Activated CD8-positive, alpha-beta T cell treated with anti-CD3 and anti-CD28 coated beads, Interleukin-2, amount 10 ng/mL, durations not matched to agents 7 days and 5 days (primary cell): ENCODE measurements at regions not wholly inside any gene's neighbourhood (a gene's known extent, or its start where the extent isn't known, plus 50 kb on each side); places are given as distances from the start of the nearest gene placed in this dataset.

ENCODE experiments used
- ATAC-seq: fragments of 150-1000 bp; cut with Tn5 transposase; one replicate; pipeline ENCODE4 v1.10.0; 2021; ENCODE audit warnings: moderate library complexity
- CTCF ChIA-PET: fragments of 350-600 bp; sonication (Branson Sonifier 250); formaldehyde crosslinking; loops from one replicate; lab custom pipeline; 2021; ENCODE audit warnings: antibody characterized with exemption; lab: Charles Lee
- POLR2A ChIA-PET: fragments of 350-600 bp; sonication (Branson Sonifier 250); formaldehyde crosslinking; loops from one replicate; lab custom pipeline; 2021; ENCODE audit warnings: antibody characterized with exemption; lab: Charles Lee
- DNase-seq: peaks from one replicate; pipeline ENCODE4 v3.0.0-alpha.2; 2020
- H3K27ac Mint-ChIP-seq: one replicate; pipeline ENCODE4 v1.8.0; 2021; ENCODE audit warnings: mild to moderate bottlenecking, mixed read lengths
- H3K27me3 Mint-ChIP-seq: one replicate; pipeline ENCODE4 v1.8.0; 2021; ENCODE audit warnings: low read depth, mixed read lengths
- H3K36me3 Mint-ChIP-seq: one replicate; pipeline ENCODE4 v1.8.0; 2021; ENCODE audit warnings: low read depth, mixed read lengths
- H3K4me1 Mint-ChIP-seq: one replicate; pipeline ENCODE4 v1.8.0; 2021; ENCODE audit warnings: low read depth, mixed read lengths
- H3K4me3 Mint-ChIP-seq: one replicate; pipeline ENCODE4 v1.8.0; 2021; ENCODE audit warnings: mild to moderate bottlenecking, mixed read lengths
- H3K9me3 Mint-ChIP-seq: one replicate; pipeline ENCODE4 v1.8.0; 2022; ENCODE audit warnings: mixed read lengths; ENCODE audit not compliant: insufficient read depth

DNA sequence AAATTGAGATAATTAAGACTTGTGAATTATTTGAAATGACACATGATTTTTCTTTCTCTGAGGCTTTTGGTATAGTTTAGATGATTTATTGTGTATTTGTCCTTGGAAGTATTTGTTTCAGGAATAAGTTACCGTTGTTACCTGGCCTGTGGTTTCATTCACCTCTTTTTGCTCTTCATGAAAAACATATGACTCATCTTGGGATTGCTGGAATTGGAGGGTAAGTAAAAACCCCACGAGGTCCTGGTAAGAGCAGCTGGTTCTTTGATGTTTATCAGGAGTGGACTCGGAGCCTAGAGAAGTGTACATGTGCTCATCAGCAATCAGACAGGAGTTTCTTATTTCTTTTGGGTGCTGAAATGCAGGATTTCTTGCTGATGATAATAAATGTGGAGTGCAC lies 275.3 kb downstream of the PSAT1 start:
- Mint-ChIP-seq H3K9me3 (no peaks in the 10 kb centered on the region), H3K4me1 (no peaks in the 10 kb centered on the region), H3K27ac (no peak overlapping the region), H3K27me3 (no peaks in the 10 kb centered on the region), H3K36me3 (no peaks in the 10 kb centered on the region), H3K4me3 (no peak overlapping the region)
- ATAC-seq = no peak
- ChIA-PET POLR2A (no interaction called here), CTCF (no interaction called here)
- DNase-seq = no peak

DNA sequence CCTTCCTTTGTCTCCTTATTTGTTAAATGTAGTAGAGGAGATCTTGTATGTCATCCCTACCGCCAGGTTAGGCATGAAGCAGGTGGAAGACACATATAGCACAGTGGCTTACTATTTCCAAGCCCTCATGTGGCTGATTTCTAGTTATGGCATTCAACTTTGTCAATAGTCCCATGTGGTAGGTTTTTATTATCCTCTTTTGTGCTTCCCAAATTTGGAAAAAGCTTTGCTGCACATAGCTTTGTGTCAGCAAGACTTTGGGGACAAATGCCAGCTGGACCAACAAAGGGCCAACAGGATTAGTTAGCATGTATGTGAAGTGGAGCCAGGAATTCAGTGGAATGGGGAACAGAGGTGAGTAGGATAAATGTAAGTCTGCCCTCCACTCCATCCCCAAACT lies 276.3 kb downstream of the PSAT1 start:
- ChIA-PET CTCF (no interaction called here), POLR2A (no interaction called here)
- no peak for ATAC-seq
- Mint-ChIP-seq H3K9me3 (no peaks in the 10 kb centered on the region), H3K4me1 (no peaks in the 10 kb centered on the region), H3K4me3 (no peak overlapping the region), H3K27me3 (no peaks in the 10 kb centered on the region), H3K36me3 (no peaks in the 10 kb centered on the region), H3K27ac (no peak overlapping the region)
- DNase-seq = no peak

DNA sequence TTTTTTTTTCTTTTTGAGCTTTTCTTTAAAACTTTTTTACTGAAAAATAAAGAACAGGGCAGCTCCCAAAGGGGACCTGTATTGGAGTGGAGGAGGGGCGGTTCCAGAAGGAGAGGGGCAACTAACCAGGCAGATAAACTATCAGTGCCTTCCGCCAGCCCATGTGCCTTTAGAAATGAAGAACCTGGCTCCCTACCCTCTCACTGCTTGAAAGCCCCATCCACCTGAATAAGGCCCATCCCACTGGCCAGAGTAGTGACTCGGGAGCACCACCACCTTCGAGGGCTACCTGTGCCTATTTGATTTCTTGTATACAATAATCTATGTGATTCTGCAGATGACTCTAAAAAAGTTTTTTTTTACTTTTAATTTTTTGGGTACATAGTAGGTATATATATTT lies 276.7 kb downstream of the PSAT1 start:
- Mint-ChIP-seq H3K27ac (no peak overlapping the region), H3K27me3 (no peaks in the 10 kb centered on the region), H3K4me1 (no peaks in the 10 kb centered on the region), H3K36me3 (no peaks in the 10 kb centered on the region), H3K9me3 (no peaks in the 10 kb centered on the region), H3K4me3 (no peak overlapping the region)
- DNase-seq (no peak), ATAC-seq (no peak)
- CTCF ChIA-PET = no interaction called here
- POLR2A ChIA-PET = no interaction called here

DNA sequence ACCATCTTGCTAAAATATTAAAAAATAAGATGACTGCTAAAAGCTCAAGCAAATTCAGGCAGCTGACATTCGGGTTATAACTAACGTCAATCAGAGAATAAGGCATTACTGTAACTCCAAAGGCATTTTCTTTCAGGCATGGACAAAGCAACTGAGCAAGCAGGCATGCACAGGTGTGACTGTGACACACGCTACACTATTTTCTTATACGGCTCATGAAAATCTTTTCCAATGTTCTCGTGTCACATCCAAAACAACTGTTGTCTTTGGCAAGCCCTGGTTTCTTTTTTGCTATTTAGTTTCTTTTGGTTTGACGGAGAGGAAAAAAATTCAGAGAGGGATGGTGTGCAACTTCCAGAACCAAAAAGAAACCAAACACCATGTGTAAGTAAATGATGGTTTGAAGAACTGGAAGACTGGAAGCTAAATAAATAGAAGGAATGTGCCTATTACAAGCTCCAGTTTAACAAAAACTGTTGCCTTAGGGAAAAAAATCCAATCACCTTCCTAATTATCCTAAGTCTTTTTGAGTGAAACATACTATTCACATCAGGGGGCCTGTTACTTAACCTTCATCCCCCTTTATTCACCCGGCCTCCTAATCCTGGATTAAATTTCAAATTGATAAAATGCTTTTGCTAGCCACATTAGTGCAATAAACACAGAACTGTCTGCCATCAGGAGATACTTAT lies 277.6 kb downstream of the PSAT1 start:
- POLR2A ChIA-PET = no interaction called here
- Mint-ChIP-seq H3K36me3 (no peaks in the 10 kb centered on the region), H3K4me1 (no peaks in the 10 kb centered on the region), H3K4me3 (no peak overlapping the region), H3K27ac (no peak overlapping the region), H3K27me3 (no peaks in the 10 kb centered on the region), H3K9me3 (no peaks in the 10 kb centered on the region)
- no peak for DNase-seq
- ATAC-seq = no peak
- CTCF ChIA-PET = no interaction called here

DNA sequence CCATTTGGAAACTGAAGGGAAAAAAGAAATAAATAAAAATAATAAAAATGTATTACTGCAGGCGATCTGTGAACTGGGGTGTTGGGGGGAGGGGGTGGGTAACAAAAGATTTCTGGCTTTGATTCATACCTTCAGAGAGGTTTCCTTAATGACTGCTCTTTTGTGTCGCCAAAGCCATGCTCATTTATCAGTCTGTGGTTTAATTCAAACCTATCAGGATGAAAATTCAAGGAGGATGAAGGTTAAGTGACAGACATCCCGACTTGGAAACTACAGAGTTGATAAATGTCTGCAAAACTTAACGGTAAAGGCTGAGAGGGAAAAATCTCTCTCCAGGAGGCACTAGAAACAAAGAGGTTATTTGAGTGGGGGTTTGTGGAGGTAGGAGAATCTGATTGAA lies 278.2 kb downstream of the PSAT1 start:
- Mint-ChIP-seq H3K4me1 (no peaks in the 10 kb centered on the region), H3K9me3 (no peaks in the 10 kb centered on the region), H3K27ac (no peak overlapping the region), H3K4me3 (no peak overlapping the region), H3K27me3 (no peaks in the 10 kb centered on the region), H3K36me3 (no peaks in the 10 kb centered on the region)
- DNase-seq (no peak), ATAC-seq (no peak)
- CTCF ChIA-PET = no interaction called here
- POLR2A ChIA-PET = no interaction called here

DNA sequence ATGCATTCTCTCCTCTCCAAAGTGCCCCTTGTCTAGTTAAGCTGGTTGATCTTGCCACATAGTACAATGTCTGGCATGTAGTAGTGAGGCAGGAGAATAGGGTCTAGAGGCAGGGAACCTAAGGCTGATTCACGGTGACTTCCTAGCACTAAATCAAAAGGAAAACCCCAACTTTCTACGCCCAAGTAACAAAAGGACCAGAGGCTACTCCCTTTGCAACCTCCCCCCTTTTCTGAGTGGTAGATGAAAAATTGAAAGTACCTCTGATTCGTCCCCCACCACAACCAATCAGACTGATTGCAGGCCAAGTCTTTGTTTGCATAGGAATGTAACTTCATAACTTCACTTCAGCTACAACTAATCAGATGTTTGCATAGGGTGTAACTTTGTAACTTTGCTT lies 278.8 kb downstream of the PSAT1 start:
- H3K9me3 Mint-ChIP-seq = no peaks in the 10 kb centered on the region
- H3K27me3 Mint-ChIP-seq = no peaks in the 10 kb centered on the region
- ATAC-seq (no peak), DNase-seq (no peak)
- no peak overlapping the region for H3K27ac Mint-ChIP-seq
- no peaks in the 10 kb centered on the region for H3K4me1 Mint-ChIP-seq
- ChIA-PET POLR2A (no interaction called here), CTCF (no interaction called here)
- no peak overlapping the region for H3K4me3 Mint-ChIP-seq
- no peaks in the 10 kb centered on the region for H3K36me3 Mint-ChIP-seq

DNA sequence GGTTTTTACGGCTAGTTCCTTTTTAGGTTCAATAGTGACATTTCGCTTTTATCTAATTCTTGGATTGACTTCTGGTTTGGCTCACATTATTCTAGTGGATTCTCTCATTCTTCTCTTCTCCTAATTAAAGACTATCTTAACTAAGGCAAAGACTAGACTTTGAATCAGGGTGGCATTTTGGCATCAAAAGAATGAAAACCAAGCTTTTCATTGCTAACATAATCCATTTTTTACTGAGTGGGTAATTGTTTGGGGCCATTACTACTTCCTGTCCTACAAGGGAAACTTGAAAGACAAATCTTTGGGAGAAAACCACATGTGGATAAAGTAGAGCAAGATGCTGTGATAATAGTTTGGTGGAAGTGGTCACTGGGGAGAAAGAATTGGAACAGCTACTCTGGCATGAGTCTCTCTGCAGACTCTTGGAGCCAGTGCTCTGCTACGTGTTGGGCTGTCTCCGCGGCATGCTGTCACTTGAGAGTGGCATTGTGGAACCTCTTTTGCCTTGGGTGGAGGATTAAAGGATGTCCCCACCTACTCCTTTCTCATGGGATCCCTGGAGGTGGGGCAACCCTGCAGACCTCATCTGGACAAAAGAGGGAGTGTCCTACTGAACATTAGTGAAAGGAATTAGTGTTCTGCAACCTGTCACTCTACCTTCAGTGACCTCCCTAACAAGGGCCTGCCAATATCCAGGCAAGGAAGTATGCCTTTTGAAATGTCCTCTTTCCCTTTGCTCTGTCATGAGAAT lies 280.4 kb downstream of the PSAT1 start:
- Mint-ChIP-seq H3K4me1 (no peaks in the 10 kb centered on the region), H3K36me3 (no peaks in the 10 kb centered on the region)
- no peak for ATAC-seq

DNA sequence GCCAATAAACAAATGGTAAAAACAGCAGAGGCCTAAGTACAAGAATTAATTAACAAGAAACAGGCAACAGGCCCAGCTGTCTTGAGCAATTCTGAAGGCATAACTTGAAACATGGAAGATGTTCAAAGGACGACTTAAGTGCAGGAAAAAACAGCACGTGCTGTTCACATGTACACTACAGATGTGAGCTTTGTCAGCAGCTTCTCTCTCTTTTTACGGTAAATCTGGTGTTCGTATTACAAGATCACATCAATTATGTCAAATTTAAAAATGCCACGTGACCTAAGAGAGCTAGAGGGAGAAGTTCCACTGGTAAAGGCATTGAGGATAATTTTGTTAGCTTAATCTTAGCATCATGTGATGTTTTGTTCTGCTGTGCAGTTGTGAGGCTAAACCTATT lies 281.1 kb downstream of the PSAT1 start:
- Mint-ChIP-seq H3K4me3 (no peak overlapping the region), H3K4me1 (no peaks in the 10 kb centered on the region), H3K27me3 (peaks cover 3% of the 10 kb centered on the region), H3K36me3 (no peaks in the 10 kb centered on the region), H3K9me3 (no peaks in the 10 kb centered on the region), H3K27ac (no peak overlapping the region)
- ATAC-seq (no peak), DNase-seq (no peak)
- POLR2A ChIA-PET = no interaction called here
- CTCF ChIA-PET = interaction anchor here (1.0 kb wide), 1 partner anchor 25 kb away, joined by 5 read pairs; no protein-coding TSS in a partner anchor

More for the DNA sequence above, 280.4 kb downstream of the PSAT1 start:
- Mint-ChIP-seq H3K4me3 (no peak overlapping the region), H3K27ac (no peak overlapping the region), H3K27me3 (no peaks in the 10 kb centered on the region), H3K9me3 (no peaks in the 10 kb centered on the region)
- no peak for DNase-seq
- ChIA-PET CTCF (no interaction called here), POLR2A (no interaction called here)

DNA sequence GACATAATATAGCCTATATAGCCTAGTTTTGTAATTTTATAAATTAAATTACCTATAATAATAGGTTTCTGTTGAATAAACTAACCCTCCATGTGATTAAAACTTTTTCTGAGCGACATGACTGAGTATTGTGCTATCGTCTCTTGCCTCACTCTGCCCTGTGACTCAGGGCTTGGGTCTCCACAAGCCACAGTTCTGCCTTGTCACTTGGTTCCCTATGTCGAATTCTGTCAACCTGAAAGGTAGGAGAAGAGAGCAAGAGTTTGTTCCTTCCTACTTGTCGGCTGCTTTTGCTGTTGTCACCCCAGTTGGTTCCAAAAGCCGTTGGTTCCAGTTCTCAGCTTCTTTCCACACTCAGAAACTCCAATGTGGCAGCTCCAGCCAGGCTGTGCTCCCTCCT lies 285.9 kb downstream of the PSAT1 start:
- no peak for DNase-seq
- no peak for ATAC-seq
- CTCF ChIA-PET = no interaction called here
- Mint-ChIP-seq H3K9me3 (no peaks in the 10 kb centered on the region), H3K36me3 (no peaks in the 10 kb centered on the region), H3K4me1 (no peaks in the 10 kb centered on the region), H3K27me3 (peaks cover 3% of the 10 kb centered on the region), H3K27ac (no peak overlapping the region), H3K4me3 (no peak overlapping the region)
- POLR2A ChIA-PET = no interaction called here

DNA sequence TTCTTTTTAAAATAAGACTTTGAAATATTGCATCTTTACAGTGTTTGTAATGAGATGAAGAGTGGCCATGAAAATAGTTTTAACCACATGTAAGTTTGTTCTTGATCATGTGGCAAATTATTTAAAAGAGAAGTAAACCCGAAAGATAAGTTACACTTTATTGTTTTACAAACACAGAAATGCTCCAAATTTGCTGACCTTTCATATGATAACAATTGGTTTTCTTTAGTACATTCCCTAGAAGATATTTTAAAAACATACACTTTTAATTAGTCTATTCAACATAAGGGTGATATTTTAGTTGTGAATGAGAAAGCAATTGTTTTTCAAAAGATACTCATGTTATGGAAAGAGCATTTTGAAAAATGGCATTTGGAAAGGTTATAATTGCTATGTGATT lies 287.7 kb downstream of the PSAT1 start:
- ChIA-PET CTCF (no interaction called here), POLR2A (no interaction called here)
- no peaks in the 10 kb centered on the region for H3K4me1 Mint-ChIP-seq

DNA sequence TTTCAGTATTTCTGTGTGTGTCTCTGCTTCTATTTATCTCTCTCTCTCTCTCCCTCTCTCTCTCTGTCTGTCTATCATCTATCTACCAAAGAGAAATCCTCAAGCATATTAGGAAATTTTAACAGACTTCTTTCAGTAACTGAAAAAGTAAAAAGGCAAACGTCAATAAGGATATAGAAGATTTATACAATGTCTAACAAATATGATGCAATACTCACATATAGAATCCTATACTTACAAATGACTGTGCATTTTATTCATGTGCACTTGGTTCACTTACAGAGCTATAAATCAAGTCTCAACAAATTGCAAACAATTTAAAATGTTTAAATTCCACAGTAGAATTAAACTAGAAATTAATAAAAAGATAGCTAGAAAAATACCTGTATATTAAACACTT lies 289.0 kb downstream of the PSAT1 start:
- Mint-ChIP-seq H3K27ac (no peak overlapping the region), H3K27me3 (peaks cover 3% of the 10 kb centered on the region), H3K4me3 (no peak overlapping the region), H3K36me3 (no peaks in the 10 kb centered on the region), H3K9me3 (no peaks in the 10 kb centered on the region), H3K4me1 (peaks cover 2% of the 10 kb centered on the region)
- ChIA-PET CTCF (no interaction called here), POLR2A (no interaction called here)
- ATAC-seq (no peak), DNase-seq (no peak)

More for the DNA sequence above, 287.7 kb downstream of the PSAT1 start:
- ATAC-seq (no peak), DNase-seq (no peak)
- Mint-ChIP-seq H3K36me3 (no peaks in the 10 kb centered on the region), H3K27me3 (peaks cover 3% of the 10 kb centered on the region), H3K27ac (no peak overlapping the region), H3K9me3 (no peaks in the 10 kb centered on the region), H3K4me3 (no peak overlapping the region)

DNA sequence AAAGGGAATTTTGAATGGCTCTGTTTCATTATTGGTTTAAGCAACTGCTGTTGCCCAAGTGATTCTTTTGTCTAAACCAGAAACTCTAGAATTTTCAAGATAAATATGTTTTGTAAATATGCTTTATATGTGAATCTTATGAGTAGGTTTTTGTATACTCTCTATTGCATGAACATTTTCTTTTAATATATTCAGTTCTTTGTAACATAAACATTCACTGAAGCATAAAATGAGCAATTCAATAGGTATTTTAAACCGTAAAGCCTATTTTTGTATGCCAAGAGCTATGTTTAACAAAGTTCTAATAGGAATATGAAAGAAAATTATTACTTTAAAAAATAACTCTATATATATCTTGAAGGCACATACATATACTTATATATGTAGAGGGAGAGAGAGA lies 293.1 kb downstream of the PSAT1 start:
- peaks cover 5% of the 10 kb centered on the region for H3K27me3 Mint-ChIP-seq
- peaks cover 10% of the 10 kb centered on the region for H3K4me1 Mint-ChIP-seq
- ChIA-PET CTCF (no interaction called here), POLR2A (no interaction called here)
- H3K27ac Mint-ChIP-seq = no peak overlapping the region
- H3K36me3 Mint-ChIP-seq = no peaks in the 10 kb centered on the region
- H3K9me3 Mint-ChIP-seq = no peaks in the 10 kb centered on the region
- no peak for ATAC-seq
- no peak for DNase-seq
- H3K4me3 Mint-ChIP-seq = no peak overlapping the region
